ENCODE measurements at regions not wholly inside any gene's neighbourhood (a gene's known extent, or its start where the extent isn't known, plus 50 kb on each side); places are given as distances from the start of the nearest gene placed in this dataset.

- Histone ChIP-seq H2BK15ac (ENCODE audit: low read length) (no peak overlapping the region), H4K8ac (ENCODE audit: extremely low read depth, insufficient read depth, low read length) (no peak overlapping the region), H2BK12ac (ENCODE audit: low read depth, low read length) (no peak overlapping the region), H3K27ac (ENCODE audit: low read depth, low read length) (no peak overlapping the region), H3K9ac (replicated peaks in 1 of 4; ENCODE audit: extremely low read depth in 1 of 4, low read depth in 3 of 4, low read length in 3 of 4) (no peak overlapping the region), H2AK5ac (ENCODE audit: low read depth, low read length) (no peak overlapping the region), H2AFZ (ENCODE audit: low read length) (no peak overlapping the region), H3K79me2 (ENCODE audit: control insufficient read depth in 1 of 2, insufficient read depth in 2 of 2, low read length in 2 of 2) (no peaks in the 10 kb centered on the region), H3K23me2 (ENCODE audit: low read depth, low read length) (no peaks in the 10 kb centered on the region), H3K27me3 (replicated peaks in 1 of 4; ENCODE audit: control insufficient read depth in 3 of 4, extremely low read depth in 1 of 4, insufficient read depth in 3 of 4, low read length in 3 of 4) (no peaks in the 10 kb centered on the region), H2BK20ac (ENCODE audit: low read length) (no peak overlapping the region), H4K20me1 (replicated peaks in 1 of 2; ENCODE audit: control insufficient read depth in 1 of 2, insufficient read depth in 2 of 2, low read length in 2 of 2) (no peaks in the 10 kb centered on the region), H3K4ac (replicated peaks; ENCODE audit: insufficient read length, low read depth, low read length) (no peak overlapping the region), H3K9me3 (ENCODE audit: insufficient read depth in 2 of 2, low read depth in 1 of 2, low read length in 1 of 2) (no peaks in the 10 kb centered on the region), H4K5ac (ENCODE audit: insufficient read length, low read depth, low read length) (no peak overlapping the region), H3K4me1 (replicated peaks in 1 of 4; ENCODE audit: control insufficient read depth in 3 of 4, insufficient read depth in 4 of 4, low read length in 3 of 4) (no peaks in the 10 kb centered on the region), H2BK5ac (ENCODE audit: low read depth, low read length) (no peak overlapping the region), H3K4me3 (ENCODE audit: extremely low read depth in 1 of 4, insufficient read depth in 2 of 4, low read depth in 3 of 4, low read length in 4 of 4) (no peak overlapping the region), H3K14ac (ENCODE audit: insufficient read length) (no peak overlapping the region), H3K79me1 (ENCODE audit: low read depth, low read length) (no peaks in the 10 kb centered on the region), H2BK120ac (replicated peaks; ENCODE audit: low read depth, low read length) (no peak overlapping the region), H3K18ac (ENCODE audit: extremely low read depth, low read length) (no peak overlapping the region), H3K36me3 (ENCODE audit: control insufficient read depth in 2 of 4, insufficient read depth in 4 of 4, low read length in 3 of 4) (no peaks in the 10 kb centered on the region), H4K91ac (replicated peaks; ENCODE audit: insufficient read length, low read length) (no peak overlapping the region), H3K56ac (replicated peaks; ENCODE audit: insufficient read length, low read depth, low read length) (no peak overlapping the region), H3K23ac (ENCODE audit: insufficient read length) (no peak overlapping the region), H3K4me2 (ENCODE audit: insufficient read depth in 1 of 2, low read depth in 2 of 2, low read length in 2 of 2) (no peak overlapping the region)
- 93% methylated on average over 3 of the region's 3 CpGs; no CpG with 5 or more reads in 1 of the 2 experiments for WGBS, 2 experiments (ENCODE audit: extremely low coverage in 1 of 2, insufficient coverage in 1 of 2, insufficient read length in 1 of 2, insufficient replicate concordance in 2 of 2, low coverage in 1 of 2, low lambda C conversion rate in 2 of 2, missing lambda C conversion rate in 1 of 2)
- FAIRE-seq (no peak), DNase-seq (ENCODE audit: low read depth in 1 of 2, low spot score in 2 of 2) (no peak)
- CTCF ChIA-PET (ENCODE audit: partially characterized antibody): interaction anchor here (1.8 kb wide), 1 partner anchor 12 kb away, joined by 6 read pairs; no protein-coding TSS in a partner anchor
- no peak for TF ChIP-seq CBX5 (IDR thresholded peaks at IDR 0.05; ENCODE audit: low read depth, low read length)
- TF ChIP-seq JUN (IDR thresholded peaks at IDR 0.05; ENCODE audit: low read depth, low read length): no peak
- TF ChIP-seq CHD1 (IDR thresholded peaks at IDR 0.05; ENCODE audit: low read depth, low read length): no peak
- no peak for TF ChIP-seq FOSL1 (IDR thresholded peaks at IDR 0.05; ENCODE audit: insufficient read depth, low read depth, low read length)
- no peak for TF ChIP-seq TAF7 (optimal IDR thresholded peaks at IDR 0.05; ENCODE audit: borderline replicate concordance, low read depth, low read length)
- no peak for TF ChIP-seq CBX8 (IDR thresholded peaks at IDR 0.05; ENCODE audit: borderline replicate concordance, low read depth, low read length)
- no peak for TF ChIP-seq TAF1 (IDR thresholded peaks at IDR 0.05; ENCODE audit: low read depth, low read length)
- no peak for TF ChIP-seq TEAD4 (IDR thresholded peaks at IDR 0.05; ENCODE audit: low read depth, low read length)
- no peak for TF ChIP-seq RFX5 (IDR thresholded peaks at IDR 0.05; ENCODE audit: borderline replicate concordance, low read depth, low read length)
- POLR2A ChIA-PET (ENCODE audit: partially characterized antibody): interaction anchor here (0.7 to 2.1 kb wide), 3 partner anchors 8 to 548 kb away, joined by 3 to 14 read pairs (median 8); no protein-coding TSS in a partner anchor
These were observed 679.2 kb downstream of the NTRK3 start for GRCh38 chr15:87577336-87577735.
